ENCODE measurements at regions not wholly inside any gene's neighbourhood (a gene's known extent, or its start where the extent isn't known, plus 50 kb on each side); places are given as distances from the start of the nearest gene placed in this dataset.

DNA sequence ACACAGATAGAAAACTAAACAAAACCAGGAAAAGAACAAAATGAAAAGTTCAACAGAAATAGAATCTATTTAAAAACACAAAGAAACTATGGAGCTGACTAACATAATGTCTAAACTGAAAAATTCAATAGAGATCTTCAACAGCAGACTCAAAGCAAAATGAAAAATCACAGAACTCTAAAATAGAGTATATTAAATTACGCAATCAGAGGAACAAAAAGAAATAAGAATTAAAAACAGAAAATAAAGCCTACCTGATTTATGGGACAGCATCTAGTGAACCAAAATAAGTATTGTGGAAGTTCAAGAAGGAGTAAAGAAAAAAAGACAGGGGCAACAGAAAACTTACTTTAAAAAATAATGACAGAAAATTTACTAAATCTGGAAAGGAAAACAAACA lies 152.1 kb upstream of the GALNT5 start:
- no peaks in the 10 kb centered on the region for H3K27me3 ChIP-seq (ENCODE audit: insufficient read depth, low read length)

DNA sequence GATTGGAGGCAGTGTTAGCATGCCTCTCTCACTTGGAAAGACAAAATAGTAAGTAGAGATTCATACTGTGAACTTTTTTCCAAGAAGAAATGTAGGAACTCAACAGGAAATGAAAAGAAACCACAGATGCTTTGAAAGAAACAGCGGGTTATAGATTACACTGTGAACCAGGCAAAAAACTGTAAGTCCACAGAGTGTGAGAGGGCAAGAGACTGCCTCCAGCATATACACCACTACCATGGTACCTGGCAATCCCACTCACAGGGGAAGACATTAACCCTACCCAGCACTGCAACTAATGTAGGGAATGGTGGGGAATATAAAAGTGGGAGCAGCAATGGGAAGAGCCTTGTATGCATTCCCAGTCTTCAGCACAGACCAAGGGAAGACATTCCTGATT lies 150.6 kb upstream of the GALNT5 start:
- TF ChIP-seq EZH2 (IDR thresholded peaks at IDR 0.05; ENCODE audit: insufficient read depth, low read length): no peak
- TF ChIP-seq, protein P1, sequence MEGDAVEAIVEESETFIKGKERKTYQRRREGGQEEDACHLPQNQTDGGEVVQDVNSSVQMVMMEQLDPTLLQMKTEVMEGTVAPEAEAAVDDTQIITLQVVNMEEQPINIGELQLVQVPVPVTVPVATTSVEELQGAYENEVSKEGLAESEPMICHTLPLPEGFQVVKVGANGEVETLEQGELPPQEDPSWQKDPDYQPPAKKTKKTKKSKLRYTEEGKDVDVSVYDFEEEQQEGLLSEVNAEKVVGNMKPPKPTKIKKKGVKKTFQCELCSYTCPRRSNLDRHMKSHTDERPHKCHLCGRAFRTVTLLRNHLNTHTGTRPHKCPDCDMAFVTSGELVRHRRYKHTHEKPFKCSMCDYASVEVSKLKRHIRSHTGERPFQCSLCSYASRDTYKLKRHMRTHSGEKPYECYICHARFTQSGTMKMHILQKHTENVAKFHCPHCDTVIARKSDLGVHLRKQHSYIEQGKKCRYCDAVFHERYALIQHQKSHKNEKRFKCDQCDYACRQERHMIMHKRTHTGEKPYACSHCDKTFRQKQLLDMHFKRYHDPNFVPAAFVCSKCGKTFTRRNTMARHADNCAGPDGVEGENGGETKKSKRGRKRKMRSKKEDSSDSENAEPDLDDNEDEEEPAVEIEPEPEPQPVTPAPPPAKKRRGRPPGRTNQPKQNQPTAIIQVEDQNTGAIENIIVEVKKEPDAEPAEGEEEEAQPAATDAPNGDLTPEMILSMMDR (IDR thresholded peaks at IDR 0.05; ENCODE audit: insufficient read depth, low read depth, low read length): no peak
- Mint-ChIP-seq H3K9me3 (ENCODE audit: unreplicated experiment) (peaks cover 4% of the 10 kb centered on the region), H3K36me3 (ENCODE audit: low read depth, unreplicated experiment) (no peaks in the 10 kb centered on the region), H3K27ac (ENCODE audit: unreplicated experiment) (peak overlapping the region; percentile 3), H3K4me1 (ENCODE audit: low read depth, unreplicated experiment) (peaks cover 15% of the 10 kb centered on the region), H3K27me3 (ENCODE audit: low read depth, unreplicated experiment) (no peaks in the 10 kb centered on the region), H3K4me3 (ENCODE audit: unreplicated experiment) (no peak overlapping the region)
- DNase-seq (ENCODE audit: low read depth) (no peak), FAIRE-seq (no peak)
- no peaks in the 10 kb centered on the region for H3K27me3 ChIP-seq (ENCODE audit: insufficient read depth, low read length)
- no peaks in the 10 kb centered on the region for H3K4me1 ChIP-seq (ENCODE audit: insufficient read depth, low read length)
- no peak overlapping the region for H2AFZ ChIP-seq (ENCODE audit: low read depth, low read length)
- no peaks in the 10 kb centered on the region for H3K9me3 ChIP-seq (ENCODE audit: insufficient read depth, low read depth, low read length)
- no peak overlapping the region for H3K27ac ChIP-seq (ENCODE audit: low read depth, low read length)
- no peaks in the 10 kb centered on the region for H4K20me1 ChIP-seq (ENCODE audit: insufficient read depth, low read length)
- no peaks in the 10 kb centered on the region for H3K79me2 ChIP-seq (ENCODE audit: insufficient read depth, low read length)
- H3K36me3 ChIP-seq (ENCODE audit: insufficient read depth, low read length): no peaks in the 10 kb centered on the region
- no peak overlapping the region for H3K4me3 ChIP-seq (ENCODE audit: insufficient read depth, low read depth, low read length)
- H3K9ac ChIP-seq (ENCODE audit: low read length): no peak overlapping the region
- H3K4me2 ChIP-seq (ENCODE audit: low read length): no peak overlapping the region

More for the DNA sequence above, 152.1 kb upstream of the GALNT5 start:
- Mint-ChIP-seq H3K27ac (ENCODE audit: unreplicated experiment) (no peak overlapping the region), H3K9me3 (ENCODE audit: unreplicated experiment) (peaks cover 5% of the 10 kb centered on the region), H3K4me3 (ENCODE audit: unreplicated experiment) (no peak overlapping the region), H3K36me3 (ENCODE audit: low read depth, unreplicated experiment) (no peaks in the 10 kb centered on the region), H3K27me3 (ENCODE audit: low read depth, unreplicated experiment) (no peaks in the 10 kb centered on the region), H3K4me1 (ENCODE audit: low read depth, unreplicated experiment) (peaks cover 15% of the 10 kb centered on the region)
- no peak for FAIRE-seq
- H3K79me2 ChIP-seq (ENCODE audit: insufficient read depth, low read length): no peaks in the 10 kb centered on the region
- no peaks in the 10 kb centered on the region for H4K20me1 ChIP-seq (ENCODE audit: insufficient read depth, low read length)
- H3K27ac ChIP-seq (ENCODE audit: low read depth, low read length): no peak overlapping the region
- no peak overlapping the region for H3K9ac ChIP-seq (ENCODE audit: low read length)
- H3K9me3 ChIP-seq (ENCODE audit: insufficient read depth, low read depth, low read length): no peaks in the 10 kb centered on the region
- no peak overlapping the region for H3K4me3 ChIP-seq (ENCODE audit: insufficient read depth, low read depth, low read length)
- DNase-seq (ENCODE audit: low read depth): no peak
- TF ChIP-seq, protein P1 (IDR thresholded peaks at IDR 0.05; ENCODE audit: insufficient read depth, low read depth, low read length): no peak
- TF ChIP-seq EZH2 (IDR thresholded peaks at IDR 0.05; ENCODE audit: insufficient read depth, low read length): no peak
- no peaks in the 10 kb centered on the region for H3K36me3 ChIP-seq (ENCODE audit: insufficient read depth, low read length)
- no peak overlapping the region for H2AFZ ChIP-seq (ENCODE audit: low read depth, low read length)
- no peaks in the 10 kb centered on the region for H3K4me1 ChIP-seq (ENCODE audit: insufficient read depth, low read length)
- H3K4me2 ChIP-seq (ENCODE audit: low read length): no peak overlapping the region

DNA sequence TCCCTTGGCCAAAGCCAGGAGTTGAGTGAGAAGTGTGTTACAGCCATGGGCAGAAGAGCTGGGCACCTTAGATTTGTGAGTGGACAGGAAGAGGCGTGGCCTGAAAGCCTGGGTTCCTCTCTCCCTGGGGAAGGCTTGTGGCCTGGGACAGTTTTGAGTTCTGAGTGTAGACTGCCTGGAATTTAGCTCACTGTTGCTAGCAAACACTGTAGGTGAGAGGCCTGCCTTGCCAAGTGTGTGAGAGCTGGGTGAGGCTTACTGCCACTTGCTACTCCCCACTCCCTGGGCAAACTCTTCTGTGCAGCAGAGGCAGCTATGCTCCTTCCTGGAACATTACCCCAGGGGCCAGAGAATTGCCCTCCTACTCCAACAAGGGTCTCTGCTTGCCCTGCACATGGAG lies 150.0 kb upstream of the GALNT5 start:
- Histone ChIP-seq H3K4me3 (ENCODE audit: insufficient read depth, low read depth, low read length) (no peak overlapping the region), H4K20me1 (ENCODE audit: insufficient read depth, low read length) (no peaks in the 10 kb centered on the region), H3K9ac (ENCODE audit: low read length) (no peak overlapping the region), H2AFZ (ENCODE audit: low read depth, low read length) (no peak overlapping the region), H3K79me2 (ENCODE audit: insufficient read depth, low read length) (no peaks in the 10 kb centered on the region), H3K36me3 (ENCODE audit: insufficient read depth, low read length) (no peaks in the 10 kb centered on the region), H3K27ac (ENCODE audit: low read depth, low read length) (no peak overlapping the region), H3K27me3 (ENCODE audit: insufficient read depth, low read length) (no peaks in the 10 kb centered on the region), H3K9me3 (ENCODE audit: insufficient read depth, low read depth, low read length) (no peaks in the 10 kb centered on the region), H3K4me2 (ENCODE audit: low read length) (no peak overlapping the region), H3K4me1 (ENCODE audit: insufficient read depth, low read length) (no peaks in the 10 kb centered on the region)
- no peak for DNase-seq (ENCODE audit: low read depth)
- Mint-ChIP-seq H3K27ac (ENCODE audit: unreplicated experiment) (peak overlapping the region; percentile 3), H3K27me3 (ENCODE audit: low read depth, unreplicated experiment) (no peaks in the 10 kb centered on the region), H3K36me3 (ENCODE audit: low read depth, unreplicated experiment) (no peaks in the 10 kb centered on the region), H3K4me1 (ENCODE audit: low read depth, unreplicated experiment) (peaks cover 15% of the 10 kb centered on the region), H3K4me3 (ENCODE audit: unreplicated experiment) (no peak overlapping the region), H3K9me3 (ENCODE audit: unreplicated experiment) (peaks cover 4% of the 10 kb centered on the region)
- no peak for FAIRE-seq
- TF ChIP-seq, protein P1 (IDR thresholded peaks at IDR 0.05; ENCODE audit: insufficient read depth, low read depth, low read length): no peak
- no peak for TF ChIP-seq EZH2 (IDR thresholded peaks at IDR 0.05; ENCODE audit: insufficient read depth, low read length)

Measured in astrocyte (in vitro differentiated cells and primary cell).